ENCODE measurements at regions not wholly inside any gene's neighbourhood (a gene's known extent, or its start where the extent isn't known, plus 50 kb on each side); places are given as distances from the start of the nearest gene placed in this dataset.
A peak's percentile ranks its signal among the peaks of the same experiment; 100 is the strongest.
"Not testable (repeated sequence)": the region's sequence is repeated elsewhere in the genome, so short reads cannot be mapped to it uniquely, and the experiment has no call there.

DNA sequence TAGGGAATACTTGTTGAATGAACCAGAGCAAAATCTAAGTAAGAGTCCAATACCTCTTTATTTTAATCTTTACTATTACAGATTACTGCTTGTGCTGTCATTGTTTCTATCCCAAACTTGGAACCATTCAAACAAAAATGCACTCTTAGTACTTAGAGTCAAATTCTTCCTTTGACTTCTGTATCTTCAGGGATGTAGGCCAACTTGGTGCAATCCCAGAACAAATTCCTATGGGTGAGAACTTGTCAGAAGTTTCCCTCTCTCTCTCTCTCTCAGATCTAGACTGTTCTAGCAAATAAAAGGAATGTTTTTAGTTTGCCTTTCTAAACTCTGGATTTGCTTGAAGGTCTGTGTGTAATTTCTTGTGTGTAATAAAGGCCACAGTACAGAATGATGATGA lies 329.0 kb upstream of the TMTC4 start:
- no peak for DNase-seq

DNA sequence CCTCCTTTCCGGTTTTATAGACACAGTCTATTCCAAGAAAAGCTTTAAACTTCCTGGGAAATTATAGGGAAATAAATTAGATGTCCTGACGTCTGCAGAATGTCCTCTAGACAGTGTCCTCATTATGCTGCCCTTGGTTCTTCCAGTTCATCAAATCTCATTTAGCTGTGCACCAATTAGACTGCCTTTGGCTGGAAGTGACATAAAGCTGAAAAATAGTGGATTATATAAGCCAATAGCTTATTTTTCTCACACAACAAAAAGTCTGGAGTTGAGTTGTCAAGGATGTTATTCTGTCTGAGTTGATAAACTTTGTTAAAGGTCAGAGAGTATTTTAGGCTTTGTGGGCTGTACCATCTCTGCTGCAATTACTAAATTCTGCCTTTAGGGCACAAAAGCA lies 314.8 kb upstream of the TMTC4 start:
- DNase-seq, result no peak

DNA sequence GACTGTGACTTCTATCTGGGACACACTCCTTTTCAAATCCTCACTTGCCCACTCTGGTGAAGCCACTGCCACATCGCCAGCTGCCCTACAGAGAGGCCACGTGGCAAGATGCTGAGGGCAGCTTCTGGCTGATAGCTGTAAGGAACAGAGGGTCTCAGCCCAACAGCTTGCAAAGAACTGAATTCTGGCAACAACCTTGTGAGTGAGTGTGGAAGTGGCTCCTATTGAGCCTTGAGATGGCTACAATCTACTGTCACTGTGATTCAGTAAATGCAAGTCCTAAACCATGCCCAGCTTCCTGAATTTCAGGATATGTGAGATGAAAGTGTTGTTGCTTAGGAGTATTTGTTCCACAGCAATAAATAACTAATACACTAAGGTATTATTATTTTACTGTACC lies 314.3 kb upstream of the TMTC4 start:
- no peak for DNase-seq

DNA sequence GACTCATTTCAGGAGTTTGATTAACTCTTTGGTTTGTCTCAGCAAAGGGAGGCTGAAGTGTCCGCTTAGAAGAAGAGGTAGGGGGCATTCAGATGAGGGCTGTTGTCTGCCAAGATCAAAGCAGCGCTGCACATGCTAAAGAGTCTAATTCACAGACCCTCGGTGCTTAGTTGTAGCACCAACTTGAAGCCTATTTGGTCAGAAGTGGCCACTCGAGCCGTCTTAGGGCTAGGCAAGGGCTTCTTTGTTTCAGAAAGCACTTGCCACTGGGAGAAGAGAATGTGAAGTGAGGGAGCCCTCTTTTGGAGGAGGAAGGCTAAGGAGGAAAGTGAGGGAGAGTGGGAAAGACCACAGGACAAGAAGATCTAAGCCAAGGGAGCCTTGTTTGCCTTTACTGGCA lies 313.4 kb upstream of the TMTC4 start:
- peak in 26 of 58 donors; percentile 0 to 62 (median 8) for DNase-seq

DNA sequence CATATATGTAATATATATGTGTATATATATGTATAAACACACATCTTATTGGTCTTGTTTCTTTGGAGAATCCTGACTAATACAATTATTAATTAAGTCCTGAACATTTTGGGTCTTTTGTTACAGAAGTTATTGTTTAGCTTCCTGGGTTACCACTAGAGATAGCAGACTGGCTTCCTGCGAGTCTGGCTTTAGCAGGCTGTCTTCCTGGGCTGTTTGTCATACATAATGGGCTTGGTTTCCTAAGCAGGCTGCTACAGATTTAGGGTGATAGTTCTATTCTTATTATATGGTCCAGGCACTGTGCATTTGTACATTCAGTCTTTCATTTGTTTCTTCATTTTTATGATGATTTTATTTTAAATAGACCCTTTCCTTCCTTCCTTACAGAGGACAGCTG lies 312.0 kb upstream of the TMTC4 start:
- no peak for DNase-seq

DNA sequence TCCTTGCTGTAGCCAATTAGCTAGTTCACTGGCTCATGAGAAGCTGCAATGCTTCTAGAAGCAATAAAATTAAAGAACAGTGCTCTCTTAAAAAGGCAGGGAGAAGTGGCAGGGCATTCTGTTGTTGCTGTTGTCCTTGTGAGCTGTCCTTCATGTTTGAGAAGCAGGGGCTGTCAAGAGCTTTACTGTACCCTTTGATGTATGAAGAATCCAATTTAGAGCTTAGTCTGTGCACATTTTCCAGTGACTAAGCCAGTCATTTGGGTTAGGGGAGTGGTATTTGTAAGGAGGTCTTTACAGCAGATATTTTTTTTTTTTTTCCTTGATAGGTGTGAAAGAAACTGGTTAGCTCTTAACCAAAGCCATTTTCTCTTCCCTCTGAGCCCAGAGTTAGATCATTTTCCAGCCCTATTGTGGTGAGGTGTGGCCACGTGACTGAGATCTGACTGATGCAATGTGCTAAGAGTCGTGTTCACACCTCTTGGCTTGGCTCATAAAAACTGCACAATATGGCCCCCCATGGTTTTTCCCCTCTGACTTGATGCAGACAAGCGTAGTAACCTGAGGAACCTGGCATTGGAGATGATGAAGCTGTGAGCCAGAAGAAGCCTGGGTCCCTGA lies 309.6 kb upstream of the TMTC4 start:
- DNase-seq, result no peak

DNA sequence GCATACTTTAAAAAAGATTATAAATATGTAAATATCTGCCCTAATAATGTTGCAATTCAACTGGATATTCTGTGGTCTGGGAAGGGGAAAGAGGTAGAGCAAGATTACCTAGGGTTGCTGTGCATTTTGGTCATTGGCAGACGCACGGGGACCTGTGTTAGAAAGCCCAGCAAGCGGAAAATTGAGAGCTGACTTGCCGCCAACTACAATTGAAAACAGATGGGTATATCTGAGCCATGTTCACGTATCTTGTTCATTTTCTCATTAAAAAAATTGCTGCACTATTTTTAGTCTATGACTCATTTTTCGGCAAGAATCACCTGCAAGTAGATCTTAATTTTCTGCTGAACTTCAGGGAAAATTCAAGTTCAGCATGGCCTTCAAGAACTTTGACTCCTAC lies 308.5 kb upstream of the TMTC4 start:
- no peak for DNase-seq

DNA sequence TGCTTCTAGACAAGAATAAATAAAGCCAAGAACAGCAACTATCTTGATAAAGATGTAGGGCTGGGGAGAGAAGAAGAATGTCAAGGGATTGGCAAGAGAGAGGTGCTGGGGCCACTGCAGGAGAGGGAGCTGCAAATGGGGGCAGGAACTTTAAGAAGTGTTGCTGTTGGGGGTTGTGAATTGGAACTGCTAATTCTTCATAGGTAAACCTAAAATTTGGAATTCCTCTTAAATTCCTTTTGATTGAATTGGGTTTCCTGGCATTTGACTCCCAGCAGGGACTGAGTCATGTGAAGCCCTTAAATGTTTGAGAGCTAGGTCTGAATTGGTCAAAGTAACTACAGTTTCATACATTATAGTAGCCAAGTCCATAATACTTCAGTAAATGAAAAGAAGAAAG lies 305.6 kb upstream of the TMTC4 start:
- no peak for DNase-seq

DNA sequence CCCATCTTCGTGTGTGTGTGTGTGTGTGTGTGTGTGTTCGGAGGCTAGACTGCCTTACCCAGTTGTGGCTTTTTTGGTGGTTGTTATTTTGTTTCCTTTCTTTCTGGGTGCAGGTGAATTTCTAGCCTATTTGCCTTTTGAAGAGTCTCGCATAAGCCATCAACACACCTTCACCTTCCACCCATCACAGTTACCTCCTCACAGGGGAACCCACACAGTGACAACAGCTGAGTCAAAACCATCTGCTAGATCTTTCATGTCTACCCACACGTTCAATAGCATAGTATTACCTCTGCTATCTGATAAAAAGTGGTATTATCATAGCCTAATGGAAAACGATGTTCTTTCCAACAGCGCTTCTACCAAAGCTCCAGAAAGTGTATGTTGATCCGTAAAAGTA lies 303.2 kb upstream of the TMTC4 start:
- no peak for DNase-seq

DNA sequence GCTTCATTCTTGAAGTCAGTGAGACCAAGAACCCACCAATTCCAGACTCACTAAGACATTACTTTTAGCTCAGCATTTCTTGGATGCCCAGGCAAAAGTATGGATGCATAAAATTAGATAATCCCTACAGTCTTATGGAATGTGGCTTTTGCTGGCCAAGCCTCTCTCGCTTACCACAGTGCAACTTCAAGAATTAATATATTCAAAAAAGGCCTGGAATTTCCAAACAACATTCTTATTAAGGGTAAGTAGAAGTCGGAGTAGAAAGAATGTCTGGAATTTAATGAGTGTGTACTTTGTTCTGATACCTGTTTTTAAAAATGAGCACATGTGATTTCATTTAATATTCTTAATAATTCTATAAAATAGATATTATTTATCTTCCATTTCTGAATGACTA lies 302.4 kb upstream of the TMTC4 start:
- DNase-seq, result no peak

DNA sequence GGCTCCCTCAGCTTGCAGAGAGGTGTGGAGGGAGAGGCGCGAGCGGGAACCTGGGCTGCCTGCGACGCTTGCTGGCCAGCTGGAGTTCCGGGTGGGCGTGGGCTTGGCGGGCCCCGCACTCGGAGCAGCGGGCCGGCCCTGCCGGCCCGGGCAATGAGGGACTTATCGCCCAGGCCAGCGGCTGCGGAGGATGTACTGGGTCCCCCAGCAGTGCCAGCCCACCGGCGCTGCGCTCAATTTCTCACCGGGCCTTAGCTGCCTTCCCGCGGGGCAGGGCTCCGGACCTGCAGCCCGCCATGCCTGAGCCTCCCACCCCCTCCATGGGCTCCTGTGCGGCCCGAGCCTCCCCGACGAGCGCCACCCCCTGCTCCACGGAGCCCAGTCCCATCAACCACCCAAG lies 301.1 kb upstream of the TMTC4 start:
- not testable (repeated sequence) for DNase-seq

DNA sequence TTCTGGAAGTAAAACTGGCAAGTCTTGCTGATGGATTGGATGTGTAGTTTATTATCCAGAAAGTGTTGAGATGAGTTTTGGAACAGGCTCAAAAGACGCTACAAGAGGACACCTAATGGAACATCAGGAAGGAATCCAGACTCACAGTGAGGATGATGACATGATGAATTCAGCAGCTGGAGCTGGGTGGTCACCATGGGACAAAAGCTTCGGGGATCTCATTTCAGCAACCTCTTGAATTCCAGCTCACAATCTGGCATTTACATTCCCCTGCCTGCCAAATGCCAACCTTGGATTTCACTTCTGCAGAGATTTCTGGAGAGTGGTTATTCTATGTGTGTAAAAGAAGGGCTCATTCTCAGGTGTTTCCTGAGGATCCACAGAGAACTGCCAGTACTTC lies 288.0 kb upstream of the TMTC4 start:
- no peak for DNase-seq

DNA sequence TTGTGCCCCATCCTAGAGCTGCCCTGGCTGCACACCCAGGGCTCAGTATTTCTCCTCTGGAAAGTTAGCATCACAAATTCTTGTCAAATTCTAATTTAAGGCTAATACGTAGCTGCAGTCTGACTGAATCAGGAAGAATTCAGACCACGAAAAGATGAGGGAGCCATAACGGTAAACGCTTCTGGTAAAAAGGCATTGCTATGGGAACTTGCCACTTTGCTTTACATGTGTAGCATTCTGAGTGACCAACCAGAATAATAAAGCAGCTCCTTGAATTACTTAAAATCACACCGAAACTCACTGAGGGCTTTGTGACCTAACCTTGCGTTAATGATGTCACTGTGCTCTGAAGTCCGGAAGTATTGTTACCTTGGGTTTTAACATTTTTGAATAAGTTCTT lies 286.6 kb upstream of the TMTC4 start:
- no peak for DNase-seq

DNA sequence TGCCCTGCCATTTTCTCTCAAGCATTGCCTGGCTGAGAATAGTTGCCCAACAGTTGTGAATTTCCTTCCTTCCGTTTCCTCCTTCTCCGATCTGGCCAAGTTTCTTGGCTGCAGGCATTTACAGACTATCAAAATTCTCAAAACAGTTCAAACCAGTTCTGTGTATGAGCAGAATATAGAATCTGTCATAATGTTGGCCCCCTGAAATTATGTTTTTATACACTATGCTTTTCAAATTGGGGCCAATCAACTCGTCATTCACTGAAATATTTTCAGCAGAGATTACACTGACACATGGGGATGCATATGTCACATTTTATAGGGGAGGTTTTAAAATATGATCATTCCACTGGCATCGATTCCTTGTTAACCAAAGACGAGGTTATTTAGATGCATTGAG lies 284.2 kb upstream of the TMTC4 start:
- no peak for DNase-seq

DNA sequence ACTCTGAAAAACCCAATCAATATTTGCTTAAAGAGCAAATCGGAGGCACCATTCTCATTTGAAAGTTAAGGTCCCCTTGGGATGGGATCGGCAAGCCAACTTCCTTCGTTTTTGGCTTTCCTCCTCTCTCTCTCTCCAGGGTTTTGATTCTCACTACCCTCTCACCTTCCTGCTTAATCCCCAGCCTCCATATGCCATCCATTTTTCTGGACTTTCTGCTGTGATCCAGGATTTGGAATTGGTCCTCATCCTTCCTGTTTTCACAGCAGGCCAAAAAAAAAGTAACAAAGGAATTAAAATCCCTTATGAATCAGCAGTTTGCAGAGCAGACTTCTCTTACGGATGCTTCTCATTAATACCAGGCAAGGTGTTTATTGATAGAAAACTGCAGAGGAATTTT lies 283.1 kb upstream of the TMTC4 start:
- no peak for DNase-seq

DNA sequence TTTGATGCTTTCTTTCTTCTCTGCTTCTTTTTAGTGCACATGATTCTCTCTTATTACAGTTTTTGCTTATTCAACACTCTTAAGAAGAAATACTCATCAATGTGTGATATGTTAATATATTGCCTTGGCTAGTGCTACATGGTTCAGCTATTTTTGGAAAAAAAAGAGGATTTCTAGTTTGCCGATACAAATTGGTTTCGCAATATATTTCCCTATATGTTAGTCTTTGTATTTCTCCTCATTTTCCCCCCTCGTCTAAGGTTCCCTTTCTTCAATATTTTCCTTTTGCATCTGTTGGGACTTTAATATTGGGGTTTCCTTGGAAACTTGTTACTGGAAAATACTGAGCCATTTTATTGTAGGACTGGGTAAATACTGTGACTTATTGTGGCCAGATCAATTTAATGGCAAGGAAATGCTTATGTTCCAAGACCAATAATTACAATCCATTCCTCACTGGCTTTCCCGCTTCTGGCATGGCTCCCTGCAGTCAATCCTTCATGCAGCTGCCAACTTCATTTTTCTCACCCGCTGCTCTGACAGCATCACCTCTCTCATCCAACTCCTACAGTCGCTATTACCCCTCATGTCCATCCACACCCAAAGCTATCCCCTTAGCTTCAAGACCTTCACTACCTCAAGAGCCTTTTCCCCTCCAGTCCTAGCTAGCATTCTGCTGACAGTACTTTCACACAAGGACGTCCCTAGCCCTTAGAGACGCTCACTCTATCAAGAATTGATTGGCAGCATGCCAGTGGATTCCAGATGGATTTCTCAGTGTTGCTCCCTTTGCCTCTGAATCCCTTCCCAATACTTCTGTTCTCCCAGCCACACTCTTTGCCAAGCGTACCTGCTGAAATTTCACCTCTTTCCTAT lies 280.1 kb upstream of the TMTC4 start:
- no peak for DNase-seq

DNA sequence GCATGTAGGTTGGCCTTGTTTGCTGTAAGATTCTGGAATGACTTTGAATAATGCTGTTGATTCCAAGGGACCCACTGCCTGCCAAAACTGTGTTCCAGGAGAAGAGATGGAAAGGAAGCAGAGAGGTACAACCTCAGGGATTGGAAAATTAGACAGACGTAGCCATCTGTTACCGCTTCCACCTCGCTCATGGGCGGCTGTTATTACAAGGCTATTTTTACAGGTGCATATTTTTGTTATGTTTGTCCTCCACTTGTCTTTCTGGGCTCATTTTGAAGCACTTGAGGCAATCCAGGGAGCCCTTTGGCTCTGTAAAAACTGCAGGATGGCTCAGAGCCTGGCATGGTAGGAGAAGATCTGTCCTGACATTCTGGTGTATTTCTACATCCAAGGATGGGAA lies 276.4 kb upstream of the TMTC4 start:
- no peak for DNase-seq

DNA sequence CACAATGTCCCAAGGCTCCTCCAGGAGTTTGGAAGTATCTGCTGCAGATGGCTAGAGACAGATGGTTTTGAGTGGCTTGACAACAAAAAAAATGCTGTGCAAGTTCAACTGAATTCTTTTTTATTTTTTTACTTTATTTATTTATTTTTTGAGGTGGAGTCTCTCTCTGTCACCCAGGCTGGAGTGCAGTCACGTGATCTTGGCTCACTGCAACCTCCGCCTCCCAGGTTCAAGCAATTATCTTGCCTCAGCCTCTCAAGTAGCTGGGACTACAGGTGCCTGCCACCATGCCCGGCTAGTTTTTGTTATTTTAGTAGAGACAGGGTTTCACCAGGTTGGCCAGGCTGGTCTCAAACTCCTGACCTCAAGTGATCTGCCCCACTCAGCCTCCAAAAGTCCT lies 274.3 kb upstream of the TMTC4 start:
- DNase-seq, result not testable (repeated sequence)

DNA sequence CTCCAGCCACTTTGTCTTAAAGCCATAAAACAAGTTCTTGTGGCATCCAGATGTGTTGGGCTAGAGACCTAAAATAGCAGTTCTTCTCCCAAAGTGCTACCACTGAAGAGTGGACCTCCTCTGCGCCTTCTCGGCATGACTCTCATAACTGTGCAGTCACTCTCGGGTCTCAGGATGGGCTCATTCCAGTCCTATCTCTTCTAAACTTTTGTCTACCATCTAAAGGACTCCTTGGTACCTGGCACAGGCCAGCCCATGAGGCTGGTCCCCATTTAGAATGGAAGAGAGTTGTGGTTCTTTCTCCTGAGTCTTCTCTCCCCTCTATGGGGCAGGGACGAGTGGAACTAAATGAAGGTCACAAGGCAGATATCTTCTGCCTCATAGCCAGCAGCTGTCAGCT lies 272.0 kb upstream of the TMTC4 start:
- DNase-seq, result no peak

DNA sequence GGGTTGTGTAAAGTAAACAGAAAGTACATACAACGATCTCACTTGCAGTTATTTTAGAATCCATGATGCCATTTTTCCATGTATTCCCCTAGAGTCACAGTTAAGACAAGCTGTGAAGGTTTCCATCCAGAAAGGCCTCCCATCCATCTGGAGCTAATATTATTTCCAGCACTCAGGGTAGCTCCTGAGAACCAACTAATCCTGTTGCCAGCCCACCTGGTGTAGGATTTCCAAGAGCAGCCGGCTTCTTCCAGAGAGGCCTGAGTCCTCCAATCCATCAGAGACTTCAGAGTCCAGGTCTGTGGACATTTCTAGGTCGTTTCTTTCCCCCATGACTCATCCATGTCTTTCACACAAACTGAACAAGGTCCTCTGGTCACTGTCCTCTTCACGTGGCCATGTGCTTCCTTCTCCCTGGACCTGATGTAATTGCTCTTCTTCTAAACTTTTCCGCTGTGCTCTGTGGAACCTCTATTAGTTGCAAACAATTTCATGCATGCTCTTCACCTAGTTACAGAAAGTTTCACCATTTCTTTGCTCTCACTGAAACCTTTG lies 270.3 kb upstream of the TMTC4 start:
- DNase-seq, result no peak

DNA sequence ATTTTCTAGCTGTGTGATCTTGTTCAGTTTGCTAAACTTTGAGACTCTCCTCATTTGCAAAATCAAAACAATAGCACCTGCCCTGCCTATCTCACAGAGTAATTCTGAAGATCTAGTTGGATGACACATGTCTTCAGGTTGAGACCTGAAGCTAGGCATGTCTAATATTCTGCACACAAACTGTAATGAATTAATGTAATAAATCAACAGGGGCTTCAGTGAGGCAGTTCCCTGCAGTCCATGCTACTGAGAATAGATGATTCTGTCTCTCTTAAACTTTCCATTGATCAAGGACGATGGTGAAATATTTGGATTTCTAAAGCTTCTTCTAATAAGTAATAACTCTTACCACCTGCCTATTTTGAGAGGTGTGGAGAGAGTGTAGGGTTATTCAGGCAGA lies 268.1 kb upstream of the TMTC4 start:
- no peak for DNase-seq

DNA sequence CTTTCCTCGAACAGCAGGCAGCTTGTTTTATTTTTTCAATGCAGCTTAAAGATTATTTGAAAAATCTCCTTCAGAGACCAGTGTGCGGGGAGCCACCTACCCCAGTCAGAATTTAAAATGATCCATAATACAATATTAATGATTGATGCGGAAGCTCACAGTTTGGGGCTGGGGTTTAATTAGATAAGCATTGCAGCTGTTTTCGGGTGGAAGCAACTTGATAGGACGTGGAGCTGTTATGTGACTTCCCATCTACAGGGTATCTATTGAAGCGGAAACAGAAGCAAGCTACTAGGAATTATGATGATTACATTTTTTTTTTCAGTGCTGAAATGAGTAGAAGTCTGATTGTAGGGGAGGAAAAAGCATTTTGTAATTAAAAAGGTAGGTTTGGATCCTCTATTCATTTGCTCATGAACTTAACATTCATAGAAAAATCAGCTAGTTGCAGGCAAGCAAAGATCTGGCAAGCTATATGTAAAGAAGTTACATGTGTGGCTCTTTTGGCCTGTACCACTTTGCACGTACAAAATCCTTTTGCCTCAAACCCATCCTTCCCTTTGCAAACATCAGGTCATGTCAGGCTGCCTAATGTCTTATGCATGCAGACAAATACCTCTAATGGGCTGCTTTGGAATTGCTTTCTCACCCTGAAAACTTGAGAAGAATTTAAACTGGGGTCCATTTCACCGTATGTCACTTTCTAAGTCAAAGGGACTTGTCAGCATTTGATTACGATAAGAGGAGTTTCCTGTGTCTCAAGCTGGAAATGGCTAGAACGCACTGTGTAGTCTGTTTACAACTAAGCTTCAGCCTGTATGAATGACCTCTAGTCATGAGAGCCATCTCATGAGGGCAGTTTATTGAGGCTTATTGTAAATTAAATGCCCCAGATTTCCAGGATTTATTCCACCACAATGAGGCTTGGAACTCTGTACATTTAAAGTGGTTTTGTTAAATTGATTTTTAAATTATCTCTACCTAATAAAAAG lies 267.1 kb upstream of the TMTC4 start:
- no peak for DNase-seq

Data from anterior cingulate cortex (tissue), 58 donors.